ENCODE measurements at regions not wholly inside any gene's neighbourhood (a gene's known extent, or its start where the extent isn't known, plus 50 kb on each side); places are given as distances from the start of the nearest gene placed in this dataset.

DNA sequence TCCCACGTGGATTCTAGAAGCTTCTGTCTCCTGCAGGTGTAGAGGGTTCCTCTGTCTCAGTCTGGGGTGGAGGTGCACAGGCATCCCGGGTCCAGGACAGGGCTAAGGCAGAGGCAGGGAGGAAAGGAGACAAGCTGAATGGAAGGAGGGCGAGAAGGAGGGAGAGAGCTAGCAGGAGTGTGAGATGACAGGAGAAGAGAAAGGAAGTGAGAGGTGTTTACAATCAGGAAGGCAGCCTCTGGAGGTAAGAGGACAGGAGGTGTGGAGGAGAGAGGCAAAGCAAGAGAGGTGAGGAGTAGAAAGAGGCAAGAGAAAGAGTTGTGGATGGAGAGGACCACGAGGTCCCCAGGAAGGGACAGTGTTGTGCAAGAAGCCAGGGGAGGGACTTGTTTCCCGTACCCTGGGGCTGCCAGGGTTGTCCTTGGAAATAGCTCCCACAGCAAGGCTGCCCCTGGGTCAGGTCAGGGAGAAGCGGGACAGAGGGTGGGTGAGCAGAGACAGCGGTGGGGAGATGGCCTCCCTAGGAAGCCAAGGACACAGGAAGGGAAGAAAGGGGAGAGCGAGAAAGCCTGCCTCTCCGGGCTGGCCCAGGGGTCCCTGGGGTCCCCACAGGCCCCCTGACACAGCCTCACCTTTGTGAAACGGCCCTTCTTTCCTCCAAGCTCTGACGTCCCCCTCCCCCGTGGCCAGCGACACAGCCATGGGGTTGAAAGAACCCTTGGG is 136.9 kb downstream of the CYP26B1 start:
- TF ChIP-seq FOXP2 (optimal IDR thresholded peaks at IDR 0.05; ENCODE audit: control extremely low read depth, extremely low read length, insufficient read depth): no peak
- TF ChIP-seq EZH2 (IDR thresholded peaks at IDR 0.05): no peak
